Peyer's patch (tissue), 4 donors: ENCODE measurements at regions not wholly inside any gene's neighbourhood (a gene's known extent, or its start where the extent isn't known, plus 50 kb on each side); places are given as distances from the start of the nearest gene placed in this dataset.

Experiments used
- DNase-seq, 3 donors: peaks; one replicate each; pipeline ENCODE4 v3.0.0-alpha.2; 2017 to 2019
- H3K27ac ChIP-seq, 4 donors: fragments of 200-600 bp; sonication (generic); one replicate each; pipeline ENCODE4 v1.5.1; 2016 to 2019
- H3K27me3 ChIP-seq, 2 donors: fragments of 200-600 bp; sonication (generic); one replicate each; pipeline ENCODE4 v1.5.1; 2019
- H3K36me3 ChIP-seq, 3 donors: fragments of 200-600 bp; sonication (generic); one replicate each; pipeline ENCODE4 v1.5.1; 2016 to 2019
- H3K4me1 ChIP-seq, 4 donors: fragments of 200-600 bp; sonication (generic); one replicate each; pipeline ENCODE4 v1.5.1; 2016 to 2019
- H3K4me3 ChIP-seq, 4 donors: fragments of 200-600 bp; sonication (generic); 1 replicate in 3 of 4; 2 replicates in 1 of 4; pipeline ENCODE4 v1.5.1; 2016 to 2019; ENCODE audit warnings: mild to moderate bottlenecking in 1 of 4
- H3K9me3 ChIP-seq, 4 donors: fragments of 200-600 bp; sonication (generic); one replicate each; pipeline ENCODE4 v1.5.1; 2016 to 2019; ENCODE audit warnings: mild to moderate bottlenecking in 1 of 4
- CTCF ChIP-seq, 6 experiments: fragments of 450-650 bp in 4 of 6; fragments of 200-600 bp in 2 of 6; sonication (generic) in 1 of 6; IDR thresholded peaks; one replicate each; pipeline ENCODE4 v1.5.1; 2017 to 2019; ENCODE audit warnings: antibody characterized with exemption in 6 of 6, mild to moderate bottlenecking in 3 of 6, moderate library complexity in 1 of 6
- POLR2A ChIP-seq, 2 donors: fragments of 450-650 bp; IDR thresholded peaks; one replicate each; pipeline ENCODE4 v1.5.1; 2017; ENCODE audit warnings: antibody characterized with exemption in 2 of 2, mild to moderate bottlenecking in 2 of 2, moderate library complexity in 2 of 2

- H3K9me3 ChIP-seq: no peaks in the 10 kb centered on the region
- H3K4me1 ChIP-seq: no peaks in the 10 kb centered on the region
- H3K27ac ChIP-seq: no peak overlapping the region
- H3K36me3 ChIP-seq: no peaks in the 10 kb centered on the region
- TF ChIP-seq POLR2A (IDR thresholded peaks at IDR 0.05) (no peak), CTCF (IDR thresholded peaks at IDR 0.05) (no peak)
- no peak for DNase-seq
- H3K27me3 ChIP-seq: no peaks in the 10 kb centered on the region
- no peak overlapping the region for H3K4me3 ChIP-seq
Observed at GRCh38 chr1:5342172-5342571, 650.1 kb downstream of the NPHP4 start.

- Histone ChIP-seq H3K36me3 (no peaks in the 10 kb centered on the region), H3K4me3 (no peak overlapping the region), H3K9me3 (no peaks in the 10 kb centered on the region), H3K4me1 (no peaks in the 10 kb centered on the region), H3K27me3 (no peaks in the 10 kb centered on the region), H3K27ac (no peak overlapping the region)
- no peak for DNase-seq
- no peak for TF ChIP-seq CTCF (IDR thresholded peaks at IDR 0.05)
- TF ChIP-seq POLR2A (IDR thresholded peaks at IDR 0.05): no peak
Observed at GRCh38 chr1:5341471-5341870, 650.8 kb downstream of the NPHP4 start.

GRCh38 chr1:5340560-5341130 lies 651.6 kb downstream of the NPHP4 start:
- Histone ChIP-seq H3K36me3 (no peaks in the 10 kb centered on the region), H3K9me3 (no peaks in the 10 kb centered on the region), H3K27ac (no peak overlapping the region), H3K4me1 (no peaks in the 10 kb centered on the region), H3K4me3 (no peak overlapping the region), H3K27me3 (no peaks in the 10 kb centered on the region)
- no peak for DNase-seq
- TF ChIP-seq CTCF (IDR thresholded peaks at IDR 0.05) (no peak), POLR2A (IDR thresholded peaks at IDR 0.05) (no peak)

- TF ChIP-seq CTCF (IDR thresholded peaks at IDR 0.05) (no peak), POLR2A (IDR thresholded peaks at IDR 0.05) (no peak)
- H3K4me1 ChIP-seq: no peaks in the 10 kb centered on the region
- H3K9me3 ChIP-seq: no peaks in the 10 kb centered on the region
- H3K27me3 ChIP-seq: no peaks in the 10 kb centered on the region
- no peaks in the 10 kb centered on the region for H3K36me3 ChIP-seq
- H3K27ac ChIP-seq: no peak overlapping the region
- no peak for DNase-seq
- no peak overlapping the region for H3K4me3 ChIP-seq
Observed at GRCh38 chr1:5338466-5338865, 653.8 kb downstream of the NPHP4 start.

- DNase-seq: no peak
- H3K4me1 ChIP-seq: no peaks in the 10 kb centered on the region
- no peak overlapping the region for H3K4me3 ChIP-seq
- H3K27me3 ChIP-seq: no peaks in the 10 kb centered on the region
- H3K27ac ChIP-seq: no peak overlapping the region
- TF ChIP-seq CTCF (IDR thresholded peaks at IDR 0.05): no peak
- no peak for TF ChIP-seq POLR2A (IDR thresholded peaks at IDR 0.05)
- H3K9me3 ChIP-seq: no peaks in the 10 kb centered on the region
- no peaks in the 10 kb centered on the region for H3K36me3 ChIP-seq
Observed at GRCh38 chr1:5333291-5333690, 658.9 kb downstream of the NPHP4 start.

GRCh38 chr1:5331101-5331500 lies 661.1 kb downstream of the NPHP4 start:
- no peak for DNase-seq
- Histone ChIP-seq H3K4me3 (no peak overlapping the region), H3K9me3 (no peaks in the 10 kb centered on the region), H3K4me1 (no peaks in the 10 kb centered on the region), H3K27me3 (no peaks in the 10 kb centered on the region), H3K27ac (no peak overlapping the region), H3K36me3 (no peaks in the 10 kb centered on the region)
- TF ChIP-seq CTCF (IDR thresholded peaks at IDR 0.05) (no peak), POLR2A (IDR thresholded peaks at IDR 0.05) (no peak)
